ENCODE measurements at regions not wholly inside any gene's neighbourhood (a gene's known extent, or its start where the extent isn't known, plus 50 kb on each side); places are given as distances from the start of the nearest gene placed in this dataset.

DNA sequence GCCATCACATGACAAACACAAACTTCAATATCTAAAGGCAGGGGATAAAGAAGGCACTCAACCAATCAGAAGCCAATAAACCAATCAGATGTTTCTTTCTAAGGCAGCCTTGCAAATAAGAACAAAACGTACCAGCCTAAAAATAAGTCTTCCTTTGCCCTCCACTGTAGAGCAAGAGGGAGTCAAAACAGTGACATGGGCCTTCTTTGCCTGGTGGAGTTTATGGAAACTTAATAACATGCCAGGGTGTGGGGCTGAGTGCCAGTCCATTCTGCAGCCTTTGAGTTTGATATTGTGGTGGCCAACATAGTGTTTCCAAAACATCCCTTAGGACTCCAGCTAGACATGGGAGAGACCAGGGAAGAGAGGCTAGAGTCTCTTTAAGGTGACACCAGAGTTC is 126.1 kb upstream of the NECTIN1 start:
- Histone ChIP-seq H3K36me3 (ENCODE audit: control insufficient read depth in 4 of 4, insufficient read depth in 3 of 4, low read depth in 1 of 4, low read length in 3 of 4) (no peaks in the 10 kb centered on the region), H3K4me1 (ENCODE audit: control insufficient read depth in 4 of 4, insufficient read depth in 4 of 4, low read length in 3 of 4) (peaks cover 0 to 6% (median 0%) of the 10 kb centered on the region in 4 donors), H3K27ac (ENCODE audit: low read depth in 1 of 2, low read length in 2 of 2) (no peak overlapping the region), H3K4me3 (ENCODE audit: low read depth in 1 of 3, low read length in 3 of 3) (no peak overlapping the region), H3K9ac (ENCODE audit: low read depth in 1 of 2, low read length in 2 of 2) (no peak overlapping the region), H3K27me3 (ENCODE audit: control insufficient read depth in 4 of 4, insufficient read depth in 4 of 4, low read length in 3 of 4) (no peaks in the 10 kb centered on the region), H3K9me3 (ENCODE audit: control insufficient read depth in 4 of 4, low read length in 3 of 4) (no peaks in the 10 kb centered on the region)
- DNase-seq (ENCODE audit: low spot score) = no peak
- 47% methylated on average over 1 of the region's 1 CpG for WGBS
- TF ChIP-seq ZBTB33 (IDR thresholded peaks at IDR 0.05) (no peak), RXRA (IDR thresholded peaks at IDR 0.05) (no peak), EGR1 (IDR thresholded peaks at IDR 0.05; ENCODE audit: low read depth in 2 of 2) (no peak), HNF4G (IDR thresholded peaks at IDR 0.05) (no peak), CTCF (IDR thresholded peaks at IDR 0.05; ENCODE audit: low read depth, low read length, missing input control) (no peak), TAF1 (conservative IDR thresholded peaks at IDR 0.05) (no peak), ATF3 (IDR thresholded peaks at IDR 0.05) (no peak), FOXA2 (IDR thresholded peaks at IDR 0.05) (no peak), SP1 (IDR thresholded peaks at IDR 0.05) (no peak), JUND (IDR thresholded peaks at IDR 0.05) (no peak), HNF4A (conservative IDR thresholded peaks at IDR 0.05) (no peak), NR2F2 (IDR thresholded peaks at IDR 0.05) (no peak), FOXA1 (IDR thresholded peaks at IDR 0.05) (no peak)
- TF ChIP-seq, protein P1, sequence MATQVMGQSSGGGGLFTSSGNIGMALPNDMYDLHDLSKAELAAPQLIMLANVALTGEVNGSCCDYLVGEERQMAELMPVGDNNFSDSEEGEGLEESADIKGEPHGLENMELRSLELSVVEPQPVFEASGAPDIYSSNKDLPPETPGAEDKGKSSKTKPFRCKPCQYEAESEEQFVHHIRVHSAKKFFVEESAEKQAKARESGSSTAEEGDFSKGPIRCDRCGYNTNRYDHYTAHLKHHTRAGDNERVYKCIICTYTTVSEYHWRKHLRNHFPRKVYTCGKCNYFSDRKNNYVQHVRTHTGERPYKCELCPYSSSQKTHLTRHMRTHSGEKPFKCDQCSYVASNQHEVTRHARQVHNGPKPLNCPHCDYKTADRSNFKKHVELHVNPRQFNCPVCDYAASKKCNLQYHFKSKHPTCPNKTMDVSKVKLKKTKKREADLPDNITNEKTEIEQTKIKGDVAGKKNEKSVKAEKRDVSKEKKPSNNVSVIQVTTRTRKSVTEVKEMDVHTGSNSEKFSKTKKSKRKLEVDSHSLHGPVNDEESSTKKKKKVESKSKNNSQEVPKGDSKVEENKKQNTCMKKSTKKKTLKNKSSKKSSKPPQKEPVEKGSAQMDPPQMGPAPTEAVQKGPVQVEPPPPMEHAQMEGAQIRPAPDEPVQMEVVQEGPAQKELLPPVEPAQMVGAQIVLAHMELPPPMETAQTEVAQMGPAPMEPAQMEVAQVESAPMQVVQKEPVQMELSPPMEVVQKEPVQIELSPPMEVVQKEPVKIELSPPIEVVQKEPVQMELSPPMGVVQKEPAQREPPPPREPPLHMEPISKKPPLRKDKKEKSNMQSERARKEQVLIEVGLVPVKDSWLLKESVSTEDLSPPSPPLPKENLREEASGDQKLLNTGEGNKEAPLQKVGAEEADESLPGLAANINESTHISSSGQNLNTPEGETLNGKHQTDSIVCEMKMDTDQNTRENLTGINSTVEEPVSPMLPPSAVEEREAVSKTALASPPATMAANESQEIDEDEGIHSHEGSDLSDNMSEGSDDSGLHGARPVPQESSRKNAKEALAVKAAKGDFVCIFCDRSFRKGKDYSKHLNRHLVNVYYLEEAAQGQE (IDR thresholded peaks at IDR 0.05) = no peak
- TF ChIP-seq, protein P2, sequence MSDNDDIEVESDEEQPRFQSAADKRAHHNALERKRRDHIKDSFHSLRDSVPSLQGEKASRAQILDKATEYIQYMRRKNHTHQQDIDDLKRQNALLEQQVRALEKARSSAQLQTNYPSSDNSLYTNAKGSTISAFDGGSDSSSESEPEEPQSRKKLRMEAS (IDR thresholded peaks at IDR 0.05) = no peak

DNA sequence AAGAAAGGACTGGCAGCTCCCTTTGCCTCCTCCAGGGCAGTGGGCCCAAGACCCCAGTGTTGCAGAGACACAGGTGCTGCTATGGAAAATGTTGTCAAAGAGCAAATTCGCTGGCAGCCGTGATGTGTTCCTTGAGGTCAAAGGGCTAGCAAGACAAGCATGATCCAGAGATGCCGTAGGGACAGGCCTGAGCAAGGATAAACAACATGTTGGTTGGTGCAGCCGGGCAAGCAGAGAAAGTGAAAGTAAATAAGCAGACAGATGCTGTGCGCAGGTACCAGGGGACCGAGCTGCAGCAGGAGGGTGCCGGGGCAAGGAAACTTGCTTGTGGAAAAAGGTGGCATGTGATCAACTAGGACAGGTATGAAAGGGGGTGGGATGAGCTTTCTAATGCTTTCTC is 125.5 kb upstream of the NECTIN1 start:
- WGBS = 34% methylated on average over 7 of the region's 7 CpGs
- Histone ChIP-seq H3K9me3 (ENCODE audit: control insufficient read depth in 4 of 4, low read length in 3 of 4) (no peaks in the 10 kb centered on the region), H3K4me1 (ENCODE audit: control insufficient read depth in 4 of 4, insufficient read depth in 4 of 4, low read length in 3 of 4) (peaks cover 0 to 6% (median 0%) of the 10 kb centered on the region in 4 donors), H3K27me3 (ENCODE audit: control insufficient read depth in 4 of 4, insufficient read depth in 4 of 4, low read length in 3 of 4) (no peaks in the 10 kb centered on the region), H3K4me3 (ENCODE audit: low read depth in 1 of 3, low read length in 3 of 3) (no peak overlapping the region), H3K9ac (ENCODE audit: low read depth in 1 of 2, low read length in 2 of 2) (no peak overlapping the region), H3K36me3 (ENCODE audit: control insufficient read depth in 4 of 4, insufficient read depth in 3 of 4, low read depth in 1 of 4, low read length in 3 of 4) (no peaks in the 10 kb centered on the region), H3K27ac (ENCODE audit: low read depth in 1 of 2, low read length in 2 of 2) (no peak overlapping the region)
- no peak for DNase-seq (ENCODE audit: low spot score)
- TF ChIP-seq YY1 (IDR thresholded peaks at IDR 0.05) (no peak), RAD21 (IDR thresholded peaks at IDR 0.05) (peak in 1 of 2 donors; percentile 28), FOXA2 (IDR thresholded peaks at IDR 0.05) (peak; percentile 26)

All from liver (tissue), 8 donors.